Cardiac septum (tissue), 1 donor: ENCODE measurements at regions not wholly inside any gene's neighbourhood (a gene's known extent, or its start where the extent isn't known, plus 50 kb on each side); places are given as distances from the start of the nearest gene placed in this dataset.

Experiments
- DNase-seq: peaks from one replicate; pipeline ENCODE4 v3.0.0-alpha.2; 2020; ENCODE audit warnings: low spot score
- intact Hi-C: fragments of 100-400 bp; cut with DNase I; formaldehyde crosslinking; loops from one replicate; pipeline ENCODE4 v1.14.0; 2022
- donor health status: DM: no; HTN: no; CAD: no.

- intact Hi-C loops = loop anchor here (10.0 kb wide), 1 partner anchor 351 kb away; no protein-coding TSS in a partner anchor
These were observed 149.4 kb downstream of the GADD45G start for GRCh38 chr9:89754193-89754592.

DNA sequence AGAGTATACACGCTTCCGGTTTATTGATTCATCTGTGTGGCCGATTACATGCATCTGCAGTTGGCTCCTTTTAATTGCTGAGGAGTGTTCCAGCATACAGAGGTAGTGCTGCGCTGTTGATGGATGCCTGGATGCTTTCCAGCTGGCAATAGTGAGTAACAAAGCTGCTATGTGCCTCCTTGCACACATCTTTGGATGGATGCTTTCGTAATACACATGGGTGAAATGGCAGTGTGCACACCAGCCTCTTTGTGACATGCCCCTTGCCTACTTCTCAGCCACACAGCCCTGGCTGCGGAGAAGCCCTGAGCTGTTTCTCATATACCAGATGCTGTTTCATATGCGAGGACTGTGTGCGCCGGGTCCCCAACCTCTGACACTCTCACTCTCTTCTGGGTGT is 151.0 kb downstream of the GADD45G start:
- DNase-seq = no peak
- intact Hi-C loops = loop anchor here (5.0 to 10.0 kb wide), 2 partner anchors 154 to 349 kb away; no protein-coding TSS in a partner anchor

More at GRCh38 chr9:89754193-89754592, 149.4 kb downstream of the GADD45G start:
- DNase-seq = no peak

- intact Hi-C loops = loop anchor here (5.0 to 10.0 kb wide), 2 partner anchors 155 to 348 kb away; no protein-coding TSS in a partner anchor
- DNase-seq = peak; percentile 79
These were observed 152.2 kb downstream of the GADD45G start for GRCh38 chr9:89756891-89757537.

- no peak for DNase-seq
- intact Hi-C loops = loop anchor here (5.0 to 10.0 kb wide), 2 partner anchors 156 to 347 kb away; no protein-coding TSS in a partner anchor
These were observed 153.1 kb downstream of the GADD45G start for GRCh38 chr9:89757776-89758528.

- intact Hi-C loops = loop anchor here (5.0 to 10.0 kb wide), 2 partner anchors 157 to 345 kb away; no protein-coding TSS in a partner anchor
- no peak for DNase-seq
These were observed 154.8 kb downstream of the GADD45G start for GRCh38 chr9:89759572-89759971.

- DNase-seq = no peak
- intact Hi-C loops = no loop called here
These were observed 155.3 kb downstream of the GADD45G start for GRCh38 chr9:89760123-89760522.

DNA sequence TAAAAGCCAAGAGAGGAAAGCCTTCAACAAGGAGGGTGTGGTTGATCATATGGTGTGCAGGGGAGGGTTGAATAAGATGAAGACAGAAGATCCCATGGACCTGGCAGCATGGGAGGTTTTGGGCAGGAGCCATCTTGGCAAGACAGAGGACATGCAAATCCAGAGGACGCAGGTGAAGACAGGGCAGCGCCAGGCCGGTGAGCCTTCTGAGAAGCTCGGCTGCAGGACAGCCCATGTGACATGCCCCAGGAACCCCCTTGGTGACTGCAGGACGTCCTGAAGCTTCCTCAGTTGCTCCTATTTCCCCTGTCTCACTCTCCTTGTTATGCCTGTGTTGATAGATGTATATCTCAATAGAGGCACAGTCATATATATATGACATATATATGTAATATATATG is 159.4 kb downstream of the GADD45G start:
- intact Hi-C loops = no loop called here
- DNase-seq = no peak

DNA sequence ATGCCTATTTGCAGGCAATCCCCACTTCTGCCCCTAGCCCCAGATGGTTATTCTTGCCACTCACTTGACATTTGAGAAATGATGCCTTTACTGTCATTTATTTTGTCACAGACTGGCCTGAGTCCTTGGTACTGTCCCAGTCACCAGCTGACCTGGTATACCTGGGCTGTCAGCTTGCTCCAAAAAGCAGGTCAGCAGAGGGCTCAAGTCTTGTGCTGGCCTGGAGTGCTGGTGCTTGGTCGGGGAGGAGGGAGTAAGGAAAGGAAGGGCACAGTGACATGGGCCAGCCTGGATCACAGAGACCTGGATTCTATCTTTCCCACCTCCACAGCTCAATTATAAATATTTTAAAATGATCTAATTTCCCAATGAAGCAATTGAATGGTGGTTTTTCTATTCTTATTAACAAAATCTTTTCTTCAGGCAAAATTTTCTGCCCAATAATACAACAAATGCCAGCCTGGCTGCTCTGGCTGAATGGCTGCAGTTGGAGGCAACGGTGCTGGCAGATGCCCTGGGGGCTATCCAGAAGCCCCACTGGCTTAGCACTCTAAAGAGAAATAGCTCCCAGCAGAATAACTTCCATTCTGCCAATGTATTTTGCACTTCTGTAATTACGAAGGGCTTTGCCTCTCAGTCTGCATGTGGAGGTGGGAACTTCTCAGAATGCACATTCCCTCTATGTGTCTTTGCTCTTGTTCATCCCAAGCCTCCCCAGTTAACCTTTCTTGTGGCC is 160.6 kb downstream of the GADD45G start:
- intact Hi-C loops = no loop called here
- peak; percentile 14 for DNase-seq

- DNase-seq = no peak
- intact Hi-C loops = no loop called here
These were observed 162.2 kb downstream of the GADD45G start for GRCh38 chr9:89766991-89767390.

GRCh38 chr9:89768051-89768450 is 163.2 kb downstream of the GADD45G start:
- intact Hi-C loops = no loop called here
- no peak for DNase-seq

GRCh38 chr9:89768650-89769071 is 163.8 kb downstream of the GADD45G start:
- intact Hi-C loops = no loop called here
- no peak for DNase-seq

GRCh38 chr9:89770531-89771174 is 165.8 kb downstream of the GADD45G start:
- peak; percentile 72 for DNase-seq
- intact Hi-C loops = no loop called here

DNA sequence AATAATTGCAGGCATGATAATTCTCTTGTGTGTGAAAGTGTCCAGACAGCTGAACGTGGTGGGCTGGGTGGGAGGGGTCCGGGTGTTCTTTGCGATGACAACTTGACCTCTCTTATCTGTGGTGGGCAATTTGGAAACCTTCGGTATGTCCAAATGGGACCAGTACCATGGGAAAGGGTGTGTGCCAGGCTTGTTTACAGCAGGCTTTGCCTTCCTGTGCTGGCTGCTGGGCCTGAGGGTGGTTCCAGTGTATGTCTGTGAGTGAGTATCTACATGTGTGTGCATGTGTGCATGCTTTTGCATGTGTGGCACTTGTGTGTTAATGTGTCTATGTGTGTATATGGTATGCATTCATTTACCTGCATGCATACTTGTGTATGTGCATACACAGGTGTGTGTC is 166.4 kb downstream of the GADD45G start:
- no peak for DNase-seq
- intact Hi-C loops = no loop called here

DNA sequence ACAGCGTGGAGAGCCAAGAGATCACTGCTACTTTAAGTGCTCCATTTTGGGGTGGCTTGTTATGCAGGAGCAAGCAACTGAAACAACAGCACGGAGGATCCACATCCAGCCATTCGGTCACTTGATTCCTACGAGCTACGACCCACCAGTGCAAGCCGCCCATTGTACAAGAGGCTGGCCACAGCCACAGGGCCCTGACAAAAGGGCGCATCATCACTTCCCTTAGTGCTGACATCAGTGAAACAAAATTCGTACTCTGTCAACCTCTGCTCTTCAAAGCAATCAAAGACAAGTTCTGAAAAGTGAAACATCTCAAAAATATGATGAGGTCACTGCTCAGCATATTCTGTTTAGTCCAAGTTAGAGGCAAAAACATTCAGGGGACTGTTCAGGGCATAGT is 168.4 kb downstream of the GADD45G start:
- intact Hi-C loops = no loop called here
- peak; percentile 62 for DNase-seq

DNA sequence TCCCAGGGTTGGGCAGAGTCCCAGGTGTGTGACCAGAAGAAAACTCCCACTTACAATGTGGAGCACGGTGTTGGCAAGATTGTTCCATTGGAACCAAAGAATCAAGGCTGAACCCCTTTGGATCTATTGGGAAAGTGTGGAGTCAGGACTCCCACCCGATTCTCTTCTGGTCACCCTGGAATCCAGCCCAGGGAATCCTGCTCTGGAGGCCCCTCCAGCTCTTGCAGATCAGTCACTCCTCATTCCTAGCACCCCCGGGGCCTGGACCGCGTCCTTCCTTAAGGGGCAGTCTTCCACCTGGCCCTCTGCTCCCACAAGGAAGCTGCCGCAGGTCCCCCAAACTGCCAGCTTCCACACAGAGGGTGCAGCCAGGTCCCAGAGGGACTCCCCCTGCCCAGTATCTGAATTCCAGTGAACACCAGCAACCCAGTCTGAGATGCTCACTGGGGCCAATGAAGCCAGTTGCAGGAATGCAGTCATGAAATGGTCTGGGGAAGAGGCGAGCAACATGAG is 170.1 kb downstream of the GADD45G start:
- intact Hi-C loops = no loop called here
- peak; percentile 56 for DNase-seq

- intact Hi-C loops = no loop called here
- DNase-seq = peak; percentile 74
These were observed 170.8 kb downstream of the GADD45G start for GRCh38 chr9:89775641-89776040.

DNA sequence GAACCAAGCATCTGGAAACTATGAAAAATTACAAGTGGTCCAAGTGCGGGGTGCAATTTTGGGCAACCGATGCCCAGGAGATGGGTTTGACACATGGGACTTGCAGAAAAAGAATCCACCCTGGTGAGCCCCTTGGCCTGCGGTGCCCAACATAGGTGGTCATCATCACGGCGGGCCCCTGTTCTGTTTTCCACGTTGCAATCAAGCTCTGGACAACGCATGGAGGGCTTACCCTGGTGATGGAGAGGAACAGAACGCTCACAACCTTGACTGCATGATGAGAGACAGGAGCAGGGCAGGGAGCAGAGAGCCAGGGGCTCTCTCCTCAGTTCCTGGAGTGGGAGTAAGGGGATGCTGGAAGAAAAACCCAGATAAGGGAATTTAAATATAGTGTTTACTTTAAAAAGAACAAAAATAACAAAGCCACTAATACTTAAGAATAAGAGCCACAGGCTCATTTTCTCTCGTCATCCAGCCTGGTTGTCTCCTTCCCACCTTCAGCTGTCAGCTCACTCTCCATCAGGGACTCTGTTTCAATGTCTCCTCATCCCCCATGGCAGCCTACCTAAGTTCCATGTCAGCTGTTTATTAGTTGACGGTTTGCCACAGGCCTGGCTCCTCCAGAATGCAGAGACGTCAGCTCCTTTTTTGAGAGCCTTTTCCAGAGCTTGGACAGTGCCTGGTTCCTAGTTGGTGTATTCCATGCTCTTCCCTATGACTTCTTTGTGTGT is 172.1 kb downstream of the GADD45G start:
- peak; percentile 31 for DNase-seq
- intact Hi-C loops = no loop called here

DNA sequence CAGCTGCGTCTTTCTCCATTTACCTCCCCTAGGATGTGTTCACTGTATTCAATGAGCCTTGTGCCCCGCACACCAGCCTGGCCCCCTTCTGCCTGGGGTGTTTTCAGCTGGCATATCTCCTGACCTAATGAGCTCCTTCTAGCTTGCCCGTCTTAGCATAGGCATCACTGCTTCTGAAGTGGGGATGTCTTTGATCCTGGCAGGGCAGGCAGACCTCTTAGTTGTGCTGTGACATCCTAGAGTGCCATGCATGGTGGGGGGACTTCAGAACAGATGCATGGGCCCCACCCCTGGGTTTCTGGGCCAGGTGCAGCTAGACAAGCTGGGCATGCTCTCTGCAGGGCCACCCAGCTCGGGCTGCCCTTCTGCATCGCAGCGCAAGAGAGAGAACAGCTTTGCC is 172.7 kb downstream of the GADD45G start:
- intact Hi-C loops = no loop called here
- DNase-seq = peak; percentile 53
